ENCODE measurements at regions not wholly inside any gene's neighbourhood (a gene's known extent, or its start where the extent isn't known, plus 50 kb on each side); places are given as distances from the start of the nearest gene placed in this dataset.

GRCh38 chr11:16603890-16604793 lies 134.3 kb upstream of the C11orf58 start:
- Mint-ChIP-seq H3K4me1 (peaks cover 6 to 31% (median 7%) of the 10 kb centered on the region in 4 donors), H3K27me3 (peaks cover 36% of the 10 kb centered on the region), H3K9me3 (peaks cover 0 to 11% (median 2%) of the 10 kb centered on the region in 7 donors), H3K4me3 (peak overlapping the region in 2 of 4 donors; percentile 69 to 76), H3K36me3 (peaks cover 3% of the 10 kb centered on the region), H3K27ac (peak overlapping the region in 1 of 3 donors; percentile 32)
- no peak for DNase-seq
- ATAC-seq (ENCODE audit: low read depth in 2 of 2), result no peak
- no peaks in the 10 kb centered on the region for H3K9me3 ChIP-seq (ENCODE audit: control insufficient read depth in 2 of 2, low read length in 2 of 2)
- no peaks in the 10 kb centered on the region for H3K36me3 ChIP-seq (ENCODE audit: control insufficient read depth, insufficient read depth, low read length)
- peaks cover 44% of the 10 kb centered on the region for H3K27me3 ChIP-seq (ENCODE audit: control insufficient read depth, insufficient read depth, low read length)
- no peak overlapping the region for H3K4me3 ChIP-seq (ENCODE audit: low read depth, low read length)
- no peak overlapping the region for H3K27ac ChIP-seq (ENCODE audit: insufficient read depth, low read length, poor library complexity, severe bottlenecking)
- H3K4me1 ChIP-seq (ENCODE audit: control insufficient read depth, insufficient read depth, low read length, poor library complexity, severe bottlenecking), result peaks cover 36% of the 10 kb centered on the region

- H3K36me3 Mint-ChIP-seq, result peaks cover 3% of the 10 kb centered on the region
- Histone ChIP-seq H3K4me1 (ENCODE audit: control insufficient read depth, insufficient read depth, low read length, poor library complexity, severe bottlenecking) (peaks cover 36% of the 10 kb centered on the region), H3K27ac (ENCODE audit: insufficient read depth, low read length, poor library complexity, severe bottlenecking) (no peak overlapping the region), H3K4me3 (ENCODE audit: low read depth, low read length) (no peak overlapping the region), H3K36me3 (ENCODE audit: control insufficient read depth, insufficient read depth, low read length) (no peaks in the 10 kb centered on the region), H3K27me3 (ENCODE audit: control insufficient read depth, insufficient read depth, low read length) (peaks cover 36% of the 10 kb centered on the region), H3K9me3 (ENCODE audit: control insufficient read depth in 2 of 2, low read length in 2 of 2) (no peaks in the 10 kb centered on the region)
- ATAC-seq (ENCODE audit: low read depth in 2 of 2), result no peak
- peak overlapping the region in 1 of 4 donors; percentile 35 for H3K4me3 Mint-ChIP-seq
- H3K4me1 Mint-ChIP-seq, result peaks cover 6 to 31% (median 7%) of the 10 kb centered on the region in 4 donors
- peaks cover 43% of the 10 kb centered on the region for H3K27me3 Mint-ChIP-seq
- H3K27ac Mint-ChIP-seq, result no peak overlapping the region
- DNase-seq, result no peak
- peaks cover 0 to 11% (median 2%) of the 10 kb centered on the region in 7 donors for H3K9me3 Mint-ChIP-seq
Measured at GRCh38 chr11:16603245-16603644, 135.2 kb upstream of the C11orf58 start.

- H3K27ac Mint-ChIP-seq, result no peak overlapping the region
- H3K4me1 Mint-ChIP-seq, result peaks cover 0 to 5% (median under 1%) of the 10 kb centered on the region in 4 donors
- no peak overlapping the region for H3K4me3 ChIP-seq (ENCODE audit: low read depth, low read length)
- ATAC-seq (ENCODE audit: low read depth in 2 of 2), result no peak
- H3K4me1 ChIP-seq (ENCODE audit: control insufficient read depth, insufficient read depth, low read length, poor library complexity, severe bottlenecking), result no peaks in the 10 kb centered on the region
- no peak for DNase-seq
- H3K9me3 Mint-ChIP-seq, result peaks cover 0 to 1% (median 0%) of the 10 kb centered on the region in 7 donors
- H3K27ac ChIP-seq (ENCODE audit: insufficient read depth, low read length, poor library complexity, severe bottlenecking), result no peak overlapping the region
- H3K27me3 Mint-ChIP-seq, result peaks cover 43% of the 10 kb centered on the region
- no peak overlapping the region for H3K4me3 Mint-ChIP-seq
- H3K9me3 ChIP-seq (ENCODE audit: control insufficient read depth in 2 of 2, low read length in 2 of 2), result no peaks in the 10 kb centered on the region
- H3K36me3 Mint-ChIP-seq, result peaks cover 3% of the 10 kb centered on the region
- H3K27me3 ChIP-seq (ENCODE audit: control insufficient read depth, insufficient read depth, low read length), result peaks cover 21% of the 10 kb centered on the region
- no peaks in the 10 kb centered on the region for H3K36me3 ChIP-seq (ENCODE audit: control insufficient read depth, insufficient read depth, low read length)
Measured at GRCh38 chr11:16598906-16599305, 139.5 kb upstream of the C11orf58 start.

DNA sequence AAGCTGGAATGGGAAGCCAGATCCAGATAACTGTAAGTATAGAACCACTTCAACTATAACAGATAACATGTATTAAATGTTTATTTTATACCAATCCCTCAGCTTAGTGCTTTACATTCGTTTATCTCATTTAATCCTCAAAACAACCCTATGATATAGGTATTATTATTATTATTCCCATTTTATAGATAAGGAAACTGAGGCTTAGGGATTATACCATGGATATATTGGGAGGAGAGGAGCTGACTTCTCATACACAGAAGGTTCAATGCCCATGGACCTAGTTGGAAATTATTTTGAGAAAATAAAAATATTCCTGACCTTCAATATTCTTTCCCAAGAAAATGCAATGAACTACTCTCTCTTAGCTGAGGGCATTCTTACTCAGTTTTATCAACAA lies 140.4 kb upstream of the C11orf58 start:
- no peak overlapping the region for H3K27ac ChIP-seq (ENCODE audit: insufficient read depth, low read length, poor library complexity, severe bottlenecking)
- no peaks in the 10 kb centered on the region for H3K4me1 ChIP-seq (ENCODE audit: control insufficient read depth, insufficient read depth, low read length, poor library complexity, severe bottlenecking)
- Mint-ChIP-seq H3K4me3 (no peak overlapping the region), H3K27me3 (peaks cover 39% of the 10 kb centered on the region), H3K27ac (peak overlapping the region in 1 of 3 donors; percentile 27), H3K4me1 (no peaks in the 10 kb centered on the region), H3K9me3 (peaks cover 0 to 1% (median 0%) of the 10 kb centered on the region in 7 donors), H3K36me3 (no peaks in the 10 kb centered on the region)
- H3K9me3 ChIP-seq (ENCODE audit: control insufficient read depth in 2 of 2, low read length in 2 of 2), result no peaks in the 10 kb centered on the region
- H3K27me3 ChIP-seq (ENCODE audit: control insufficient read depth, insufficient read depth, low read length), result peaks cover 14% of the 10 kb centered on the region
- no peak for DNase-seq
- no peak for ATAC-seq (ENCODE audit: low read depth in 2 of 2)
- no peak overlapping the region for H3K4me3 ChIP-seq (ENCODE audit: low read depth, low read length)
- H3K36me3 ChIP-seq (ENCODE audit: control insufficient read depth, insufficient read depth, low read length), result no peaks in the 10 kb centered on the region

- Histone ChIP-seq H3K4me1 (ENCODE audit: control insufficient read depth, insufficient read depth, low read length, poor library complexity, severe bottlenecking) (no peaks in the 10 kb centered on the region), H3K27ac (ENCODE audit: insufficient read depth, low read length, poor library complexity, severe bottlenecking) (no peak overlapping the region), H3K9me3 (ENCODE audit: control insufficient read depth in 2 of 2, low read length in 2 of 2) (no peaks in the 10 kb centered on the region), H3K27me3 (ENCODE audit: control insufficient read depth, insufficient read depth, low read length) (peaks cover 8% of the 10 kb centered on the region), H3K4me3 (ENCODE audit: low read depth, low read length) (no peak overlapping the region), H3K36me3 (ENCODE audit: control insufficient read depth, insufficient read depth, low read length) (no peaks in the 10 kb centered on the region)
- peaks cover 0 to 1% (median 0%) of the 10 kb centered on the region in 7 donors for H3K9me3 Mint-ChIP-seq
- ATAC-seq (ENCODE audit: low read depth in 2 of 2), result no peak
- no peak overlapping the region for H3K27ac Mint-ChIP-seq
- H3K27me3 Mint-ChIP-seq, result peaks cover 26% of the 10 kb centered on the region
- H3K4me1 Mint-ChIP-seq, result no peaks in the 10 kb centered on the region
- DNase-seq, result no peak
- H3K4me3 Mint-ChIP-seq, result no peak overlapping the region
- H3K36me3 Mint-ChIP-seq, result no peaks in the 10 kb centered on the region
Measured at GRCh38 chr11:16596231-16596630, 142.2 kb upstream of the C11orf58 start.

DNA sequence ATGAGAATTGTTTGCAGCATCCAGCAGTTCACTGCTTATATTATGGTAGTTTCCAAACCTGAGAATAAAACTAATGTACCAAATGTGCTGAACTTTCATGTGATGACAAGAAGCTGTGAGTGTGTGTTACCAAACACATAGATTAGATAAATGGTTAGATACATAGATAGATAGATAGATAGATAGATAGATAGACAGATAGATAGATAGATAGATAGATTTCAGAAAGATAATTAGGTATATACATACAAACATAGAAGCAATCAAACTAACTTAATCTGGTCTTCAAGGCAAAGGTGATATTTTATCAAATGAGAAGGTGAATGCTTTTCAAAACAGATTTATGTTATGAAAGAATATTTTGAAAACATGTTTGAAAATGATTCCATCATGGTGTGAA lies 147.3 kb upstream of the C11orf58 start:
- ATAC-seq (ENCODE audit: low read depth in 2 of 2), result no peak
- Histone ChIP-seq H3K9me3 (ENCODE audit: control insufficient read depth in 2 of 2, low read length in 2 of 2) (no peaks in the 10 kb centered on the region), H3K36me3 (ENCODE audit: control insufficient read depth, insufficient read depth, low read length) (no peaks in the 10 kb centered on the region), H3K27me3 (ENCODE audit: control insufficient read depth, insufficient read depth, low read length) (no peaks in the 10 kb centered on the region), H3K4me1 (ENCODE audit: control insufficient read depth, insufficient read depth, low read length, poor library complexity, severe bottlenecking) (no peaks in the 10 kb centered on the region), H3K27ac (ENCODE audit: insufficient read depth, low read length, poor library complexity, severe bottlenecking) (no peak overlapping the region), H3K4me3 (ENCODE audit: low read depth, low read length) (no peak overlapping the region)
- peaks cover 0 to 2% (median 0%) of the 10 kb centered on the region in 7 donors for H3K9me3 Mint-ChIP-seq
- H3K36me3 Mint-ChIP-seq, result no peaks in the 10 kb centered on the region
- no peak overlapping the region for H3K4me3 Mint-ChIP-seq
- H3K27ac Mint-ChIP-seq, result no peak overlapping the region
- no peaks in the 10 kb centered on the region for H3K4me1 Mint-ChIP-seq
- peaks cover 12% of the 10 kb centered on the region for H3K27me3 Mint-ChIP-seq
- DNase-seq, result no peak

GRCh38 chr11:16587670-16588069 lies 150.8 kb upstream of the C11orf58 start:
- Mint-ChIP-seq H3K4me1 (no peaks in the 10 kb centered on the region), H3K27me3 (peaks cover 6% of the 10 kb centered on the region), H3K9me3 (peaks cover 0 to 4% (median 0%) of the 10 kb centered on the region in 7 donors), H3K36me3 (no peaks in the 10 kb centered on the region), H3K4me3 (no peak overlapping the region), H3K27ac (no peak overlapping the region)
- H3K27ac ChIP-seq (ENCODE audit: insufficient read depth, low read length, poor library complexity, severe bottlenecking), result no peak overlapping the region
- no peaks in the 10 kb centered on the region for H3K9me3 ChIP-seq (ENCODE audit: control insufficient read depth in 2 of 2, low read length in 2 of 2)
- H3K27me3 ChIP-seq (ENCODE audit: control insufficient read depth, insufficient read depth, low read length), result no peaks in the 10 kb centered on the region
- DNase-seq (no peak), ATAC-seq (ENCODE audit: low read depth in 2 of 2) (no peak)
- no peaks in the 10 kb centered on the region for H3K4me1 ChIP-seq (ENCODE audit: control insufficient read depth, insufficient read depth, low read length, poor library complexity, severe bottlenecking)
- no peaks in the 10 kb centered on the region for H3K36me3 ChIP-seq (ENCODE audit: control insufficient read depth, insufficient read depth, low read length)
- no peak overlapping the region for H3K4me3 ChIP-seq (ENCODE audit: low read depth, low read length)

DNA sequence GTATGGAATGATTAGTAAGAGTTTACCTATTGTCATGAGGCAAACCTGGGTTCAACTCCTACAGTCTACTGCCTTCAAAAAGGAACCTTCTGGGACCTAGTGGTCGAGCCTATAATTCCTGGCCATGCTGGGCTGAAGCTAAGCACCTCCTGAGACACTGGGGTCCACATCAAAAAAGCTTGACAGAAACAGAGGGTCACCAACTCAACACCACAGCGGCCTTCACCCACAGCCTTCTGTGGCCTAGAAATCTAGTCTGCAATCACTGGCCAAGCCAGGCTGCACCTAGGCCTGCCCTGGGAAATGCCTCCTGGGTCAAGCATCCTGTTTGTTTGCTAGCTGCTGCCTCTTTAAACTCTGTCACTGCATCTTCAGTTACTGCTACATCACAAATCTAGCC lies 153.9 kb upstream of the C11orf58 start:
- H3K36me3 Mint-ChIP-seq, result no peaks in the 10 kb centered on the region
- H3K27ac Mint-ChIP-seq, result no peak overlapping the region

More for the DNA sequence above, 153.9 kb upstream of the C11orf58 start:
- peaks cover 0 to 4% (median 0%) of the 10 kb centered on the region in 7 donors for H3K9me3 Mint-ChIP-seq
- H3K27me3 Mint-ChIP-seq, result peaks cover 6% of the 10 kb centered on the region
- H3K4me1 Mint-ChIP-seq, result no peaks in the 10 kb centered on the region
- Histone ChIP-seq H3K27me3 (ENCODE audit: control insufficient read depth, insufficient read depth, low read length) (no peaks in the 10 kb centered on the region), H3K4me1 (ENCODE audit: control insufficient read depth, insufficient read depth, low read length, poor library complexity, severe bottlenecking) (no peaks in the 10 kb centered on the region), H3K4me3 (ENCODE audit: low read depth, low read length) (no peak overlapping the region), H3K27ac (ENCODE audit: insufficient read depth, low read length, poor library complexity, severe bottlenecking) (no peak overlapping the region), H3K36me3 (ENCODE audit: control insufficient read depth, insufficient read depth, low read length) (no peaks in the 10 kb centered on the region), H3K9me3 (ENCODE audit: control insufficient read depth in 2 of 2, low read length in 2 of 2) (no peaks in the 10 kb centered on the region)
- H3K4me3 Mint-ChIP-seq, result no peak overlapping the region
- no peak for ATAC-seq (ENCODE audit: low read depth in 2 of 2)
- DNase-seq, result no peak
